OCI-LY1 (cell line): ENCODE measurements at regions not wholly inside any gene's neighbourhood (a gene's known extent, or its start where the extent isn't known, plus 50 kb on each side); places are given as distances from the start of the nearest gene placed in this dataset.

Source experiments
- H2AFZ ChIP-seq: fragments of 200-600 bp; sonication (generic), shearing (Covaris generic); 2 replicates; pipeline ENCODE4 v1.6.0; 2014; ENCODE audit warnings: antibody characterized with exemption, mild to moderate bottlenecking, low read length
- H3F3A ChIP-seq: fragments of 200-600 bp; sonication (generic), shearing (Covaris generic); 2 replicates; pipeline ENCODE4 v1.6.0; 2014; ENCODE audit warnings: mild to moderate bottlenecking, antibody characterized with exemption, low read length, moderate library complexity; ENCODE audit not compliant: insufficient read depth
- H3K27ac ChIP-seq: fragments of 200-600 bp; sonication (generic); 2 replicates; pipeline ENCODE4 v1.5.1; 2014; ENCODE audit warnings: low read length, mixed run types, mild to moderate bottlenecking, low read depth; ENCODE audit not compliant: poor library complexity, severe bottlenecking
- H3K27me3 ChIP-seq: fragments of 200-600 bp; sonication (generic); 2 replicates; pipeline ENCODE4 v1.6.0; 2014; ENCODE audit warnings: antibody characterized with exemption, mild to moderate bottlenecking, low read length, moderate library complexity; ENCODE audit not compliant: insufficient read depth
- H3K36me3 ChIP-seq: fragments of 200-600 bp; sonication (generic); 2 replicates; pipeline ENCODE4 v1.6.1; 2014; ENCODE audit warnings: mild to moderate bottlenecking, antibody characterized with exemption, low read length, moderate library complexity, mixed read lengths; ENCODE audit not compliant: insufficient read depth
- H3K4me1 ChIP-seq: fragments of 200-600 bp; sonication (generic); 2 replicates; pipeline ENCODE4 v1.5.1; 2014; ENCODE audit warnings: mild to moderate bottlenecking, low read length, moderate library complexity; ENCODE audit not compliant: insufficient read depth, severe bottlenecking
- H3K4me2 ChIP-seq: fragments of 200-600 bp; sonication (generic), shearing (Covaris generic); 2 replicates; pipeline ENCODE4 v1.6.1; 2014; ENCODE audit warnings: low read length
- H3K4me3 ChIP-seq: fragments of 200-600 bp; sonication (generic); 2 replicates; pipeline ENCODE4 v1.5.1; 2014; ENCODE audit warnings: low read length, low read depth, mild to moderate bottlenecking, mixed read lengths; ENCODE audit not compliant: poor library complexity, severe bottlenecking
- H3K79me2 ChIP-seq: fragments of 200-600 bp; shearing (Covaris generic); 2 replicates; pipeline ENCODE4 v1.6.1; 2016; ENCODE audit warnings: mixed run types, low read length, mixed read lengths; ENCODE audit not compliant: insufficient read depth
- H3K9ac ChIP-seq: fragments of 200-600 bp; sonication (generic), shearing (Covaris generic); 2 replicates; pipeline ENCODE4 v1.6.1; 2014; ENCODE audit warnings: mild to moderate bottlenecking, low read length, mixed read lengths
- H3K9me2 ChIP-seq: fragments of 200-600 bp; sonication (generic), shearing (Covaris generic); 2 replicates; pipeline ENCODE4 v1.6.1; 2014; ENCODE audit warnings: low read depth, mild to moderate bottlenecking, low read length, mixed read lengths
- H3K9me3 ChIP-seq: fragments of 200-600 bp; shearing (Covaris generic); 2 replicates; pipeline ENCODE4 v1.6.1; 2014; ENCODE audit warnings: low read length, mixed read lengths
- H4K20me1 ChIP-seq: fragments of 200-600 bp; sonication (generic), shearing (Covaris generic); 2 replicates; pipeline ENCODE4 v1.6.0; 2016; ENCODE audit warnings: mild to moderate bottlenecking, low read length; ENCODE audit not compliant: insufficient read depth
- EZH2 ChIP-seq: fragments of 200-600 bp; sonication (generic), shearing (Covaris generic); IDR thresholded peaks from 2 replicates; pipeline ENCODE4 v1.8.0; 2017; ENCODE audit warnings: borderline replicate concordance, mixed run types, mild to moderate bottlenecking, antibody characterized with exemption, low read length, moderate library complexity, mixed read lengths
- TF ChIP-seq, protein P1 (sequence below): fragments of 200-600 bp; sonication (generic), shearing (Covaris generic); IDR thresholded peaks from 2 replicates; pipeline ENCODE4 v1.5.1; 2017; ENCODE audit warnings: mild to moderate bottlenecking, antibody characterized with exemption, low read length, moderate library complexity, mixed read lengths

- H3K9me3 ChIP-seq = no peaks in the 10 kb centered on the region
- H2AFZ ChIP-seq = no peak overlapping the region
- H3K4me3 ChIP-seq = no peak overlapping the region
- no peaks in the 10 kb centered on the region for H3K79me2 ChIP-seq
- H3F3A ChIP-seq = no peaks in the 10 kb centered on the region
- no peak overlapping the region for H3K27ac ChIP-seq
- no peak overlapping the region for H3K9ac ChIP-seq
- H3K27me3 ChIP-seq = no peaks in the 10 kb centered on the region
- H3K9me2 ChIP-seq = no peaks in the 10 kb centered on the region
- H3K36me3 ChIP-seq = no peaks in the 10 kb centered on the region
- no peak overlapping the region for H3K4me2 ChIP-seq
- no peaks in the 10 kb centered on the region for H4K20me1 ChIP-seq
- no peak for TF ChIP-seq EZH2
- TF ChIP-seq, protein P1, sequence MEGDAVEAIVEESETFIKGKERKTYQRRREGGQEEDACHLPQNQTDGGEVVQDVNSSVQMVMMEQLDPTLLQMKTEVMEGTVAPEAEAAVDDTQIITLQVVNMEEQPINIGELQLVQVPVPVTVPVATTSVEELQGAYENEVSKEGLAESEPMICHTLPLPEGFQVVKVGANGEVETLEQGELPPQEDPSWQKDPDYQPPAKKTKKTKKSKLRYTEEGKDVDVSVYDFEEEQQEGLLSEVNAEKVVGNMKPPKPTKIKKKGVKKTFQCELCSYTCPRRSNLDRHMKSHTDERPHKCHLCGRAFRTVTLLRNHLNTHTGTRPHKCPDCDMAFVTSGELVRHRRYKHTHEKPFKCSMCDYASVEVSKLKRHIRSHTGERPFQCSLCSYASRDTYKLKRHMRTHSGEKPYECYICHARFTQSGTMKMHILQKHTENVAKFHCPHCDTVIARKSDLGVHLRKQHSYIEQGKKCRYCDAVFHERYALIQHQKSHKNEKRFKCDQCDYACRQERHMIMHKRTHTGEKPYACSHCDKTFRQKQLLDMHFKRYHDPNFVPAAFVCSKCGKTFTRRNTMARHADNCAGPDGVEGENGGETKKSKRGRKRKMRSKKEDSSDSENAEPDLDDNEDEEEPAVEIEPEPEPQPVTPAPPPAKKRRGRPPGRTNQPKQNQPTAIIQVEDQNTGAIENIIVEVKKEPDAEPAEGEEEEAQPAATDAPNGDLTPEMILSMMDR = no peak
- H3K4me1 ChIP-seq = no peaks in the 10 kb centered on the region
These were observed 413.8 kb downstream of the BCL11B start for GRCh38 chr14:98858158-98858557.

- H4K20me1 ChIP-seq = no peaks in the 10 kb centered on the region
- no peaks in the 10 kb centered on the region for H3K9me3 ChIP-seq
- H3K27me3 ChIP-seq = no peaks in the 10 kb centered on the region
- no peaks in the 10 kb centered on the region for H3K79me2 ChIP-seq
- no peaks in the 10 kb centered on the region for H3K4me1 ChIP-seq
- H3F3A ChIP-seq = no peaks in the 10 kb centered on the region
- H3K9ac ChIP-seq = no peak overlapping the region
- no peak overlapping the region for H3K4me2 ChIP-seq
- no peak overlapping the region for H3K27ac ChIP-seq
- TF ChIP-seq EZH2 = no peak
- TF ChIP-seq, protein P1 = no peak
- H3K9me2 ChIP-seq = no peaks in the 10 kb centered on the region
- no peaks in the 10 kb centered on the region for H3K36me3 ChIP-seq
- no peak overlapping the region for H2AFZ ChIP-seq
- H3K4me3 ChIP-seq = no peak overlapping the region
These were observed 413.4 kb downstream of the BCL11B start for GRCh38 chr14:98858561-98858960.

DNA sequence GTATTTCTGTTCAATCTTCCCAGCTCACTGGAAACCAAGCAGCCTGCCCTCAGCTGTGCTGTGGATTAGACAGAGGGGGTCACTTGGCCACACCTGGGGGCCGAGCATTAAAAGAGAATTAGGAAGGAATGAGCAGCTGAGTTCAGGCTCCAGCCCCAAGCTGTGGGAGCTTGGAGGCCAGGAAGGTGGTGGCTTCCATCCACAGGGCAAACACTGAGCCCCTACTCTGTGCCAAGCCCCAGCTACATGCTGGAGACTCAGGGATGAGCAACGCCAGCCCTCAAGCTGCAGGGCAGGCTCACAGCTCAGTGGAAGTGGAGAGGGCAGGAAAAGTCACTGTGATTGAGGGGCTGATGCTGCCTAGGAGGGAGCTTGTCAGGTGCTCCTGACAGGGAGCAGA, 412.7 kb downstream of the BCL11B start:
- TF ChIP-seq, protein P1 = no peak
- TF ChIP-seq EZH2 = no peak
- H3F3A ChIP-seq = no peaks in the 10 kb centered on the region
- no peaks in the 10 kb centered on the region for H4K20me1 ChIP-seq
- H3K27ac ChIP-seq = no peak overlapping the region
- no peak overlapping the region for H2AFZ ChIP-seq
- H3K9ac ChIP-seq = no peak overlapping the region
- no peaks in the 10 kb centered on the region for H3K9me3 ChIP-seq
- H3K4me1 ChIP-seq = no peaks in the 10 kb centered on the region
- no peak overlapping the region for H3K4me2 ChIP-seq
- H3K36me3 ChIP-seq = no peaks in the 10 kb centered on the region
- no peak overlapping the region for H3K4me3 ChIP-seq
- H3K79me2 ChIP-seq = no peaks in the 10 kb centered on the region
- no peaks in the 10 kb centered on the region for H3K27me3 ChIP-seq
- H3K9me2 ChIP-seq = no peaks in the 10 kb centered on the region
